ENCODE measurements at regions not wholly inside any gene's neighbourhood (a gene's known extent, or its start where the extent isn't known, plus 50 kb on each side); places are given as distances from the start of the nearest gene placed in this dataset.
A peak's percentile ranks its signal among the peaks of the same experiment; 100 is the strongest.
"Not testable (repeated sequence)": the region's sequence is repeated elsewhere in the genome, so short reads cannot be mapped to it uniquely, and the experiment has no call there.

DNA sequence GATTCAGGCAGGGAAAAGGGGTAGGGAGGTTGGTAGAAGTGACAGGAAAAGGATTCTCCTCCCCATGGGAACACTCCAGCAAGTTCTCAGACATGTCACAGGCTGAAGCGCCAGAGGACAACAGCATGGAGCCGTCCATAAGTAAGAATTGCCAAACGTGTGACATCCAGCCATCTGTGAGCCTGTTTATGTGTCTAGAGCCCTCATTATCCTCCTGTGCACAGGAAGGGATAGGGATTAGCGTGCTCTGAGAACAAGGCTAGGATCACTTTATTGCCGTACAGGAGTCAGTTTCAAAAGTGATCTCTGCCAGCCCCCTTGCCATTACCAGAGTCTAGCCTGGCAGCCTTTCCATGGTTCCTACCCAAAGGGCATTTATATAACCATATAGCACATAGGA lies 549.5 kb downstream of the NTRK3 start:
- no peak overlapping the region for H3K27ac ChIP-seq

DNA sequence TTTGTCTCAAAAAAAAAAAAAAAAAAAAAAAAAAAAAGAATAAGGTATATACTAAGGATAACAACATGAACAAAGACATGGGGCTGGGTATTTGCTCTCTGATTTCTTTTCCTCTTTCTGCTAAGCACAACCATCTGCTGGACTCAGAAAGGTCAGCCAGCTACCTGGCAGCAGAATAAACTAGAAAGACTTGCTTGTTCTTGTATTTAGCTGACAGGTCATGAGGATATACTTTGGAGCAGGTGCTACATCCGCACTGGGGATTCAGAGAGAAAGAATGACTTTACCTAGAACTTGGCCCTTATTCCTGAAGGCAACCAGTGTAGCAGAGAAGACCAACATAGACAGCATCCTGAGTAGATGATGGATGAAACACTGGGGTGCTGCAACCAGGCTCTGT lies 550.5 kb downstream of the NTRK3 start:
- no peak overlapping the region for H3K27ac ChIP-seq
- no peak for DNase-seq (ENCODE audit: low read depth in 1 of 2, low spot score in 1 of 2)
- no peaks in the 10 kb centered on the region for H3K9me3 ChIP-seq (ENCODE audit: low read depth)
- H3K4me3 ChIP-seq, result no peak overlapping the region
- H3K27me3 ChIP-seq, result no peaks in the 10 kb centered on the region
- peaks cover 3% of the 10 kb centered on the region for H3K4me1 ChIP-seq (ENCODE audit: low read depth)
- TF ChIP-seq CTCF (IDR thresholded peaks at IDR 0.05; ENCODE audit: low read depth, low read length), result no peak
- H3K36me3 ChIP-seq, result no peaks in the 10 kb centered on the region

More for the DNA sequence above, 549.5 kb downstream of the NTRK3 start:
- DNase-seq (ENCODE audit: low read depth in 1 of 2, low spot score in 1 of 2), result no peak
- H3K4me3 ChIP-seq, result no peak overlapping the region
- H3K27me3 ChIP-seq, result no peaks in the 10 kb centered on the region
- no peaks in the 10 kb centered on the region for H3K9me3 ChIP-seq (ENCODE audit: low read depth)
- H3K36me3 ChIP-seq, result no peaks in the 10 kb centered on the region
- peaks cover 5% of the 10 kb centered on the region for H3K4me1 ChIP-seq (ENCODE audit: low read depth)
- no peak for TF ChIP-seq CTCF (IDR thresholded peaks at IDR 0.05; ENCODE audit: low read depth, low read length)

GRCh38 chr15:87704276-87704675 lies 552.3 kb downstream of the NTRK3 start:
- Histone ChIP-seq H3K36me3 (no peaks in the 10 kb centered on the region), H3K27ac (no peak overlapping the region), H3K4me3 (no peak overlapping the region), H3K9me3 (ENCODE audit: low read depth) (no peaks in the 10 kb centered on the region), H3K4me1 (ENCODE audit: low read depth) (no peaks in the 10 kb centered on the region), H3K27me3 (no peaks in the 10 kb centered on the region)
- DNase-seq (ENCODE audit: low read depth in 1 of 2, low spot score in 1 of 2), result no peak
- no peak for TF ChIP-seq CTCF (IDR thresholded peaks at IDR 0.05; ENCODE audit: low read depth, low read length)

- no peak for TF ChIP-seq CTCF (IDR thresholded peaks at IDR 0.05; ENCODE audit: low read depth, low read length)
- H3K27me3 ChIP-seq, result no peaks in the 10 kb centered on the region
- no peaks in the 10 kb centered on the region for H3K9me3 ChIP-seq (ENCODE audit: low read depth)
- H3K36me3 ChIP-seq, result no peaks in the 10 kb centered on the region
- no peak overlapping the region for H3K4me3 ChIP-seq
- peak in 1 of 2 donors; percentile 9 for DNase-seq (ENCODE audit: low read depth in 1 of 2, low spot score in 1 of 2)
- no peak overlapping the region for H3K27ac ChIP-seq
- H3K4me1 ChIP-seq (ENCODE audit: low read depth), result no peaks in the 10 kb centered on the region
Measured at GRCh38 chr15:87703327-87704111, 553.0 kb downstream of the NTRK3 start.

- no peaks in the 10 kb centered on the region for H3K9me3 ChIP-seq (ENCODE audit: low read depth)
- TF ChIP-seq CTCF (IDR thresholded peaks at IDR 0.05; ENCODE audit: low read depth, low read length), result no peak
- DNase-seq (ENCODE audit: low read depth in 1 of 2, low spot score in 1 of 2), result no peak
- H3K4me1 ChIP-seq (ENCODE audit: low read depth), result no peaks in the 10 kb centered on the region
- H3K27me3 ChIP-seq, result no peaks in the 10 kb centered on the region
- H3K4me3 ChIP-seq, result no peak overlapping the region
- H3K36me3 ChIP-seq, result no peaks in the 10 kb centered on the region
- no peak overlapping the region for H3K27ac ChIP-seq
Measured at GRCh38 chr15:87702270-87702669, 554.3 kb downstream of the NTRK3 start.

DNA sequence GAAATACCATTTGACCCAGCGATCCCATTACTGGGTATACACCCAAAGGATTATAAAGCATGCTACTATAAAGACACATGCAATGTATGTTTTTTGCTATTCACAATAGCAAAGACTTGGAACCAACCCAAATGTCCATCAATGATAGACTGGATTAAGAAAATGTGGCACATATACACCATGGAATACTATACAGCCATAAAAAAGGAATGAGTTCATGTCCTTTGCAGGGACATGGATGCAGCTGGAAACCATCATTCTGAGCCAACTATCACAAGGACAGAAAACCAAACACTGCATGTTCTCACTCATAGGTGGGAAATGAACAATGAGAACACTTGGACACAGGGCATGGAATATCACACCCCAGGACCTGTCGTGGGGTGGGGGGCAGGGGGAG lies 558.1 kb downstream of the NTRK3 start:
- H3K4me3 ChIP-seq; DNase-seq (ENCODE audit: low read depth in 1 of 2, low spot score in 1 of 2); H3K36me3 ChIP-seq; H3K27me3 ChIP-seq; H3K9me3 ChIP-seq (ENCODE audit: low read depth); H3K27ac ChIP-seq; H3K4me1 ChIP-seq (ENCODE audit: low read depth): not testable (repeated sequence)

Data from cardiac muscle cell (in vitro differentiated cells and primary cell).